ENCODE measurements at regions not wholly inside any gene's neighbourhood (a gene's known extent, or its start where the extent isn't known, plus 50 kb on each side); places are given as distances from the start of the nearest gene placed in this dataset.
"Not testable (repeated sequence)": the region's sequence is repeated elsewhere in the genome, so short reads cannot be mapped to it uniquely, and the experiment has no call there.

- H3K4me3 ChIP-seq; H3K27ac ChIP-seq (ENCODE audit: control insufficient read depth, insufficient read depth); intact Hi-C loops (cut with micrococcal nuclease; ENCODE audit: unreplicated experiment); POLR2A ChIA-PET; H3K36me3 ChIP-seq (ENCODE audit: control insufficient read depth in 2 of 2, insufficient read depth in 2 of 2, low read length in 1 of 2); H3K9me3 ChIP-seq (replicated peaks; ENCODE audit: control insufficient read depth, insufficient read depth, low read length); CTCF ChIA-PET; H3K27me3 ChIP-seq (replicated peaks in 1 of 2; ENCODE audit: control insufficient read depth in 2 of 2, insufficient read depth in 2 of 2, low read length in 1 of 2); H4K20me1 ChIP-seq (ENCODE audit: control insufficient read depth, insufficient read depth); SMC1A ChIA-PET (ENCODE audit: uncharacterized antibody, unreplicated experiment); BruUV-seq (replicated peaks); H3K4me1 ChIP-seq (ENCODE audit: control insufficient read depth, insufficient read depth, low read length); DNase-seq (ENCODE audit: low read depth, low spot score); H3K4me2 ChIP-seq (ENCODE audit: control insufficient read depth, insufficient read depth); H3K79me2 ChIP-seq (ENCODE audit: control insufficient read depth, insufficient read depth, low read length); FAIRE-seq; RAD21 ChIA-PET (ENCODE audit: unreplicated experiment); H2AFZ ChIP-seq (ENCODE audit: control insufficient read depth, low read depth, low read length); ATAC-seq; H3K9ac ChIP-seq (ENCODE audit: control insufficient read depth, insufficient read depth, low read length); in situ Hi-C loops (cut with MboI): not testable (repeated sequence)
- 72% methylated on average over 15 of the region's 15 CpGs for WGBS (ENCODE audit: insufficient coverage, insufficient replicate concordance, low lambda C conversion rate, missing lambda C conversion rate)
Measured at GRCh38 chr12:23146070-23146469, 521.1 kb downstream of the ETNK1 start.

- Histone ChIP-seq H3K4me2 (ENCODE audit: control insufficient read depth, insufficient read depth) (no peak overlapping the region), H2AFZ (ENCODE audit: control insufficient read depth, low read depth, low read length) (no peak overlapping the region), H3K79me2 (ENCODE audit: control insufficient read depth, insufficient read depth, low read length) (no peaks in the 10 kb centered on the region), H3K4me1 (ENCODE audit: control insufficient read depth, insufficient read depth, low read length) (no peaks in the 10 kb centered on the region), H3K9me3 (replicated peaks; ENCODE audit: control insufficient read depth, insufficient read depth, low read length) (no peaks in the 10 kb centered on the region), H4K20me1 (ENCODE audit: control insufficient read depth, insufficient read depth) (no peaks in the 10 kb centered on the region), H3K27me3 (replicated peaks in 1 of 2; ENCODE audit: control insufficient read depth in 2 of 2, insufficient read depth in 2 of 2, low read length in 1 of 2) (no peaks in the 10 kb centered on the region), H3K27ac (ENCODE audit: control insufficient read depth, insufficient read depth) (no peak overlapping the region), H3K36me3 (ENCODE audit: control insufficient read depth in 2 of 2, insufficient read depth in 2 of 2, low read length in 1 of 2) (no peaks in the 10 kb centered on the region), H3K9ac (ENCODE audit: control insufficient read depth, insufficient read depth, low read length) (no peak overlapping the region), H3K4me3 (no peak overlapping the region)
- CTCF ChIA-PET: no interaction called here
- FAIRE-seq (no peak), ATAC-seq (no peak), DNase-seq (ENCODE audit: low read depth, low spot score) (no peak)
- 0% methylated on average over 2 of the region's 2 CpGs for WGBS (ENCODE audit: insufficient coverage, insufficient replicate concordance, low lambda C conversion rate, missing lambda C conversion rate)
- in situ Hi-C loops (cut with MboI) (no loop called here), intact Hi-C loops (cut with micrococcal nuclease; ENCODE audit: unreplicated experiment) (no loop called here)
- RAD21 ChIA-PET (ENCODE audit: unreplicated experiment): no interaction called here
- SMC1A ChIA-PET (ENCODE audit: uncharacterized antibody, unreplicated experiment): no interaction called here
- no TSS peak for BruUV-seq (replicated peaks)
- POLR2A ChIA-PET: no interaction called here
- TF ChIP-seq CHD2 (IDR thresholded peaks at IDR 0.05; ENCODE audit: borderline replicate concordance, low read depth, low read length): no peak
- TF ChIP-seq ZNF384 (IDR thresholded peaks at IDR 0.05; ENCODE audit: borderline replicate concordance, low read depth, low read length): no peak
- TF ChIP-seq NFXL1 (IDR thresholded peaks at IDR 0.05; ENCODE audit: borderline replicate concordance): no peak
- TF ChIP-seq BMI1 (IDR thresholded peaks at IDR 0.05; ENCODE audit: borderline replicate concordance): no peak
- no peak for TF ChIP-seq PBX3 (IDR thresholded peaks at IDR 0.05; ENCODE audit: insufficient replicate concordance, low read depth, low read length)
- no peak for TF ChIP-seq SMC3 (IDR thresholded peaks at IDR 0.05; ENCODE audit: borderline replicate concordance, low read length)
- TF ChIP-seq ZBTB33 (IDR thresholded peaks at IDR 0.05): no peak
- no peak for TF ChIP-seq SIX5 (IDR thresholded peaks at IDR 0.05; ENCODE audit: low read depth, low read length, severe bottlenecking)
- no peak for TF ChIP-seq RUNX3 (IDR thresholded peaks at IDR 0.05; ENCODE audit: low read length)
- no peak for TF ChIP-seq TCF12 (IDR thresholded peaks at IDR 0.05; ENCODE audit: low read depth, low read length)
- TF ChIP-seq JUNB (IDR thresholded peaks at IDR 0.05): no peak
- no peak for TF ChIP-seq NFYB (IDR thresholded peaks at IDR 0.05; ENCODE audit: insufficient read depth, low read depth, low read length)
- TF ChIP-seq ZNF274 (IDR thresholded peaks at IDR 0.05; ENCODE audit: insufficient read depth, insufficient read length): no peak
- no peak for TF ChIP-seq LARP7 (IDR thresholded peaks at IDR 0.05)
- no peak for TF ChIP-seq NR2F1 (conservative IDR thresholded peaks at IDR 0.05)
- TF ChIP-seq RELB (IDR thresholded peaks at IDR 0.05; ENCODE audit: low read depth): no peak
Measured at GRCh38 chr12:23168459-23168858, 543.5 kb downstream of the ETNK1 start.
